AG04450 (cell line): ENCODE measurements at regions not wholly inside any gene's neighbourhood (a gene's known extent, or its start where the extent isn't known, plus 50 kb on each side); places are given as distances from the start of the nearest gene placed in this dataset.
"Not testable (repeated sequence)": the region's sequence is repeated elsewhere in the genome, so short reads cannot be mapped to it uniquely, and the experiment has no call there.

Experiments used
- CTCF ChIA-PET: fragments of 300-600, 350-600 bp; formaldehyde crosslinking; extraction: SDS; loops from one replicate; lab custom pipeline; 2022; ENCODE audit warnings: antibody characterized with exemption, inconsistent platforms; lab: Charles Lee
- POLR2A ChIA-PET: fragments of 350-600 bp; formaldehyde crosslinking; extraction: SDS; loops from one replicate; lab custom pipeline; 2021; ENCODE audit warnings: antibody characterized with exemption, inconsistent platforms; lab: Yijun Ruan, JAX
- DNase-seq: peaks from one replicate; pipeline ENCODE4 v3.0.0-alpha.2; 2011; ENCODE audit warnings: low read depth, low spot score
- H3K27ac ChIP-seq: one replicate; pipeline ENCODE4 v1.5.1; 2012; ENCODE audit warnings: low read depth, low read length, control low read depth
- H3K27me3 ChIP-seq: one replicate; pipeline ENCODE4 v1.6.0; 2012; ENCODE audit warnings: low read length; ENCODE audit not compliant: control insufficient read depth, insufficient read depth
- H3K4me3 ChIP-seq: 2 replicates; pipeline ENCODE4 v1.5.1; 2011; ENCODE audit warnings: mild to moderate bottlenecking, low read depth, low read length, control low read depth
- H3K9me3 ChIP-seq: 2 replicates; pipeline ENCODE4 v1.5.1; 2012; ENCODE audit warnings: low read length; ENCODE audit not compliant: control insufficient read depth, insufficient read depth
- CTCF ChIP-seq: IDR thresholded peaks from 2 replicates; pipeline ENCODE4 v1.5.1; 2011; ENCODE audit warnings: low read depth, low read length, control low read depth, inconsistent platforms

- no peak for TF ChIP-seq CTCF
- CTCF ChIA-PET: no interaction called here
Measured at GRCh38 chr3:135596563-135596962, 369.0 kb upstream of the PPP2R3A start.

GRCh38 chr3:135597855-135598254, 367.7 kb upstream of the PPP2R3A start:
- ChIA-PET POLR2A (no interaction called here), CTCF (no interaction called here)
- H3K27me3 ChIP-seq: no peaks in the 10 kb centered on the region
- no peak for DNase-seq
- no peak for TF ChIP-seq CTCF
- H3K9me3 ChIP-seq: no peaks in the 10 kb centered on the region
- no peak overlapping the region for H3K4me3 ChIP-seq
- H3K27ac ChIP-seq: no peak overlapping the region

More at GRCh38 chr3:135596563-135596962, 369.0 kb upstream of the PPP2R3A start:
- H3K9me3 ChIP-seq: no peaks in the 10 kb centered on the region
- no peak for DNase-seq
- H3K4me3 ChIP-seq: no peak overlapping the region
- no peak overlapping the region for H3K27ac ChIP-seq
- POLR2A ChIA-PET: no interaction called here
- H3K27me3 ChIP-seq: no peaks in the 10 kb centered on the region

- no peak overlapping the region for H3K4me3 ChIP-seq
- no peaks in the 10 kb centered on the region for H3K9me3 ChIP-seq
- no peak overlapping the region for H3K27ac ChIP-seq
- no peak for TF ChIP-seq CTCF
- CTCF ChIA-PET: no interaction called here
- POLR2A ChIA-PET: no interaction called here
- no peaks in the 10 kb centered on the region for H3K27me3 ChIP-seq
- no peak for DNase-seq
Measured at GRCh38 chr3:135598597-135598996, 366.9 kb upstream of the PPP2R3A start.

GRCh38 chr3:135604512-135604911, 361.0 kb upstream of the PPP2R3A start:
- H3K9me3 ChIP-seq, DNase-seq, H3K27ac ChIP-seq, POLR2A ChIA-PET, CTCF ChIA-PET, H3K4me3 ChIP-seq, H3K27me3 ChIP-seq: not testable (repeated sequence)

- no peak for TF ChIP-seq CTCF
- H3K27me3 ChIP-seq: no peaks in the 10 kb centered on the region
- no peak overlapping the region for H3K27ac ChIP-seq
- ChIA-PET POLR2A (no interaction called here), CTCF (no interaction called here)
- no peak overlapping the region for H3K4me3 ChIP-seq
- no peak for DNase-seq
- H3K9me3 ChIP-seq: no peaks in the 10 kb centered on the region
Measured at GRCh38 chr3:135618123-135618522, 347.4 kb upstream of the PPP2R3A start.
